GM19397 (cell line): ENCODE measurements at regions not wholly inside any gene's neighbourhood (a gene's known extent, or its start where the extent isn't known, plus 50 kb on each side); places are given as distances from the start of the nearest gene placed in this dataset.

Experiments
- ATAC-seq: cut with Tn5 transposase; IDR thresholded peaks from one replicate; pipeline ENCODE4 v1.9.1; 2021; ENCODE audit warnings: mild to moderate bottlenecking, moderate library complexity; ENCODE audit not compliant: unreplicated experiment

DNA sequence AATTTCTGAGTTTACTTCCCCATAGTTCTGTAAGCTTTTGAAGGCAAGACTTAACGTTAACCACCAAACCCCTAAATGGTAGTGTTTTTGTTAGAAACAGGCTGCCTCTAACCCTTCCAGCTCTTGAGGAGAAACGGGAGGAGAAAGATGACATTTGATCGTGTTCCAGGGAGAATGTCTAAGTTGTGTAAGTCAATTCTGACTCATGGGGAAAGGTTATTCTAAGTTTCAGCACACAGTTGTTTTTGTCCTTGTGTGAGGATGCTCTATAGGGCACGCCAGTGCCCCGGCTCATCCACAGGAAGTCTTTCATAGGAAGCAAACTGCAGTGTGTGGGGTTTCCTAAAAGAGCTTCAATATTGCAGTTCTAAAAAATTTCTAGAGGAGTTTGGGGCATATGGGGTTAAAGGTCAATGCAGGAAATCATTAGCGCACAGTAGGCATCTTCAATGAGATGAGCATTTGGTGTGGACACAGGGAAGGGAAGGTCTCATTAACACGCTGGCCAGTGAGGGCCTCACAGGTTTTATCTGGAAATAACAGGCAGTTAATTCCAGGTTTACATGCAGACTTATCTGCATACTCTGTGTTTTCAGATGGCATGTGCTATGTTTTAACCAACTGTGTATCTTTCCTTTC is 638.2 kb upstream of the IGFBP3 start:
- ATAC-seq = no peak

- ATAC-seq = no peak
Measured at GRCh38 chr7:46558482-46559193, 637.6 kb upstream of the IGFBP3 start.

GRCh38 chr7:46557781-46558180 is 636.7 kb upstream of the IGFBP3 start:
- ATAC-seq = no peak

GRCh38 chr7:46557295-46557711 is 636.2 kb upstream of the IGFBP3 start:
- no peak for ATAC-seq

- no peak for ATAC-seq
Measured at GRCh38 chr7:46554688-46555422, 633.8 kb upstream of the IGFBP3 start.

GRCh38 chr7:46551603-46552002 is 630.5 kb upstream of the IGFBP3 start:
- ATAC-seq = no peak

- no peak for ATAC-seq
Measured at GRCh38 chr7:46550864-46551263, 629.8 kb upstream of the IGFBP3 start.

- ATAC-seq = no peak
Measured at GRCh38 chr7:46549892-46550639, 629.0 kb upstream of the IGFBP3 start.

DNA sequence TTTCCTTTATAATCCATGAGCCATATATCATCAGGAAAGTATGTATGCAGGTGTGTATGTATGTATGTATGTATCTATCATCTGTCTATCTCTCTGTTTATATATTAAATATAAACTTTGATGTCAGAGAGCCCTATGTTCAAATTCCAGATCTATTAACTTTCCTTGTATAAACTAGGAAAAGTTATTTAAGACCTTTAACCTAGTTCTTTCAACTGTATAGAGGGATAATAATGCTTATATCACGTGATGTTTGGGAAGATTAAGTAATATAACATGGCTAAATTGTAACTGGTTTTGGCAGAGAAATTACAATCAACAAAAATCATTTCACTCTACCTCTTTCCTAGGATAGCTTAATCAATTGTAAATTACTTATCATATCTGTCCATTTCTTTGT is 628.3 kb upstream of the IGFBP3 start:
- ATAC-seq = no peak

DNA sequence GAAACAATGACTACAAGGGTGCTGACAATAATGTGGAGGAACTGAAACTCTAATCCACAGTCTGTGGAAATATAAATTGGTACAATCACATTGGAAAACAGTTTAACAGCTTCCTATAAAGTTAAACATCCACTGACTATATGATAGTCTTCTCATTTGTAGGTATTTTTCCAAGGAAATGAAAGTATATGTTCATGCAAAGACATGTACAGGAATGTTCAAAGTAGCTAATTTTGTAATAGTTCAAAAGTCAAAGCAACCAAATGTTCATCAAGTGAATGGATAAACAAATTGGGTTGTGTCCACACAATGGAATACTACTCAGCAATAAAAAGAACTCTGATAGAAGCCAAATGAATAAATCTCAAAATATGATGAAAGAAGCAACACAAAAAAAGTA is 626.0 kb upstream of the IGFBP3 start:
- ATAC-seq = no peak

DNA sequence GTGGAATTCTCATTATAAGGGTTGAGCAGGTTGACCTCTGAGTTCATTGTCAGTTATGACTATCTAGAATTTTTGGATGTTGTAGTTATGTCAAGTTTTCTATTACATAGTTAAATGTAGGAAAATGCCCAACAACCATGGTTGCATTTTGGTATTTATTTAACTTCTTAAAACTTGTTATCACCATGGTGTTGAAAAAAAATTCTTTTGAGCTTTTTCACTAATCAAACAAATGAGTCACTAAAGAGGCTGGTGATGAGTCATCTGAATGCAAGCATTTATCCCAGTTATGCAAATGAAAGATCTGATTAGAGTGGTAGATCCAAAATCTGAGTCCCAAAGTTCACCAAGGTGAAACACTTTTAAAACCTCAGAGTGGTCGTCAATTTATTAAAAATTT is 624.7 kb upstream of the IGFBP3 start:
- ATAC-seq = no peak

- no peak for ATAC-seq
Measured at GRCh38 chr7:46544396-46545008, 623.4 kb upstream of the IGFBP3 start.

DNA sequence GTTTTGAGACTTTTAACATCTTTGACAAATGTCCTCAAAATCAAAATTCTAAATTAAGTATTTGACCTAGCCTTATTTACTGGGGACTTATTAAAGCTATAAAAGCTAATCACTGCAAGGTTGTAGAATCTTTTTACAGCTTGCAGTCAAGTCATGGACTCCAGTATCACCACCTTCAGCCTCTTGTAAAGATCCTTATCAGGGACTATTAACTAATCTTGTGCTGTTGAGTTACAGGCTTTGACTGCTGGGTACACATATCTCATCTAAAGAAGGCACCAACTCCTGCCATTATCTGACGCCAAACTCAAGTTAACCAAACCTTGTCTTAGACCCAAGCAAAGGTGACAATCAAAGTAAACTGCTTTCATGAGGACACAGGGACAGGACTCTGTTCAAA is 621.0 kb upstream of the IGFBP3 start:
- no peak for ATAC-seq

DNA sequence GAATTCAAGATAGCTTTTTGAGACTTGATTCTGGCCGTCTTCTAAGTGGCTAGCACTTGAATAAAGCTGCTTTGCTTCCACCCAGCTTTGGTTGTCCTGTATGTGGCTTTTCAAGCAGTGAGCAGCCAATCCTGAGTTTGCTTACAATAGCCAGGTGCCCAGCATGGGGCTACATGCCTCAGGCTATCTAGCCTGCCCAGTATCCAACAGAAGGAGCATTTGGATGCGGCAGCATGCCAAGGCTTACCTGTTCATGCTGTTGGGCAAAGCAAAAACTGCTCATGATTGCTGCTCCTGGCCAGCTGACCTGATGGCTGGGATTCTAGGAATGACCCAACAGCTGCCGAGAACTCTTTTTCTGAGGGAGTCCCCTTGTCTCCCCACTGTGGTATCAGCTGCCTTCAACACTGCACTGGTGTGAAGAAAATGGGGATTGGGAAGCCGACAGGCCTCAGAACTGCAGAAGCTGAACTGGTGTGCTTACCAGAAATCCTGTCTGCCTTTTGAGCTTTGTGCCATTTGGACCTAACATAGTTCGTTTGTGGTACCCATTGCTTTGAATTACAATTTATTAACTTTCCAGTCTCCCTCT is 618.9 kb upstream of the IGFBP3 start:
- ATAC-seq = no peak

DNA sequence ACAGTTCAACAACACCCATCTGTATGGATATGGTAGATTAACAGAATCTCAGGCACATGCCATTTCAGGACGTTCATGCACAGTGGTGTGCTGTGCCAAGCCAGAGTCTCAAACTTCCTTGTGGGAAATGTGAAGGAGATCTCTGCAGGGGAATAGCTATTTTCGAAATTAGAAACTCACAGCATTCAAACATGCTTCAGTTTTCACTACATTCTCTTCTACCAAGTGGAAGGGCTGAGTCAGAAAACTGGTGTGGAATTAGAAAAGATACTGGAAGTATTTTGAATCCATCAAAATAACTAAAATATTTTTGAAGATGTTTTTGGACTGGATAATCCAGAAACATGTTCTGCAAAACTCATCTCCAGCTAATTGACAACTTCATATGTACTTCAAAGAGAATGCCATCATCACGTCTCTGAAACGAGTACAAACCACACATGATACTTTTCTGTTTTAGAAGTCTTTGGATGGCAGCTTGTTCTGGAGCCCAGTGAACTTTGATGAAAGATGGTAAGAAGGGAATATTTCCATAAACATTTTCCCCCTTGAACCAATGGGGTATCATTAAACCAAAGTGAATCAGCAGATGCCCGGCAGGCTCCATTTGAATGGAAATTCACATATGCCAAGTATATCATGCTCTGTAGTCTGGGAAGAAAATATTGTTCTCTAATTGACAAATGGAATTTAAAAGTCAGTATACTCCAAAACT is 616.3 kb upstream of the IGFBP3 start:
- no peak for ATAC-seq

DNA sequence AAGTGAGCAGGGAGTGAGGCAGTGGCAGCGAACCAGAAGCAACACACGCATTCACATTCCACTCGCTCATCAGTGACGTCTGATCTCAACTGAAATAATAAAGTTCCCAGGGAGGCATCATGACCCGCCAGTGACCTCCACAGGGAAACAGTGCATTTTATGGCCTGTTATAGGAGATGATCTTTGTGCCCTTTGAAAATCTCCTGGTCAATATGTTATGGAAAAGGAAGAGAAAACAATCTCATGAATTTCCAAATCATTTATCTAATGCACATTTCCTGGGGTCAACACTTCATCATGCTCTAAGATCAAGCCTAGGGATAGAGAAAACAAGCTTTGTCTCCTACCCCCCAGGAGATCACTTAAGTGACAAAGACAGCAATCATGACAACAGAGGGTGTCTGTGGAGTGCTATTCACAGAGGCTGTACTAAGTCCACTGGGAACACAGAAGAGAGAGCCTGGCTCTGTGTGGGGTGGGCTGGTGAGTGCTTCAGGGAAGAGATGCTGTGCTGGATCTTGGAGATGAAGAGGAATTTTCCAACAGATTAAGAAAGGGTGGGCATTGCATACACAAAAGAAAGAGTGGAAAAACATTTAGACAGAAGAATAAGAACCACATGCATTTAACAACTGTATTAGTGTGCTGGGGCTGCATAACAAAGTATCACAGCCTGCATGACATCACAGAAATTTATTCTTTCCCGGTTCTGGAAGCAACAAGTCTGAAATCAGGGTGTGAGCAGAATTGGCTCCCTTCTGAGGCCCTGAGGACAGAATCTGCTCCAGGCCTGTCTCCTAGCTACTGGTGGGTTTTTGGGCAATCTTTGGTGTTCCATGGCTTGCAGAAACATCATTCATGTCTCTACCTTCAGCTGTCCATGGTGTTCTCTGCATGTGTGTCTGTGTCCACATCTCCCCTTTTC is 613.9 kb upstream of the IGFBP3 start:
- ATAC-seq = no peak

GRCh38 chr7:46533946-46534345 is 612.9 kb upstream of the IGFBP3 start:
- ATAC-seq = no peak

DNA sequence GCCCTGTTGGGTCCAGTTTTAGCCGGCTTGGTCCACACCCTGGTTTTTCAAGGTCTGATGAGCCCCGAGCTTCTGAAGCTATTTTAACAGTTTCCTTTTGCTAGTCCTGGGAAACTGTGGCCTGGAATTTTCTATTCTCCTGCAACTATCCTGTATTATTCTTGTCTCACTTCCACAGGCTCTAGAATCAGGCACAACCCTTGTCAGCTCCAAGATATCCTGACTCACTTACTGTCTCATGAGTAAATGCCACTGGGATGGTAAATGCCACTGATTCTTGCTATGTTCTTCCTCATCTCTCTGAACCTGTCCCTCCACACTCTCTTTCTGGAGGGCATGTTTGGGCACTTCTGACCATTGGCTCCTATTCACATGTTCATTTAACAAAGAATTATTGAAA is 611.5 kb upstream of the IGFBP3 start:
- no peak for ATAC-seq
